ENCODE measurements at regions not wholly inside any gene's neighbourhood (a gene's known extent, or its start where the extent isn't known, plus 50 kb on each side); places are given as distances from the start of the nearest gene placed in this dataset.
A peak's percentile ranks its signal among the peaks of the same experiment; 100 is the strongest.

- DNase-seq (ENCODE audit: low spot score): no peak
Measured at GRCh38 chr18:67646890-67647289, 130.4 kb upstream of the DSEL start.

DNA sequence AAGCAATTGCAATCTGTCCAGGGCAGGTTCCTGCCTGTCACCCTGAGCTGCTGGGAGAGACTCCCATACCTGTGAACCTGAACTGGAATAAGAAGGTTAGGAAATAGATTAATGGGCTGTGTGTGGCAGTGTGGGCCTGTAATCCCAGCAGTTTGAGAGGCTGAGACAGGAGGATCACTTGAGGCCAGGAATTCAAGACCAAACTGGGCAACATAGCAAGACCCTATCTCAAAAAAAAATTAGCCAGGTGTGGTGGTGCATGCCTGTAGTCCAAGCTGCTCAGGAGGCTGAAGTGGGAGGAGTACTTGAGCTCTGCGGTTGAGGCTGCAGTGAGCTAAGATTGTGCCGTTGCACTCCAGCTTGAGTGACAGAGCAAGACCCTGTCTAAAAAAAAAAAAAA is 127.7 kb upstream of the DSEL start:
- no peak for DNase-seq (ENCODE audit: low spot score)

- peak; percentile 17 for DNase-seq (ENCODE audit: low spot score)
Measured at GRCh38 chr18:67639872-67640271, 123.4 kb upstream of the DSEL start.

- no peak for DNase-seq (ENCODE audit: low spot score)
Measured at GRCh38 chr18:67636597-67637385, 120.3 kb upstream of the DSEL start.

DNA sequence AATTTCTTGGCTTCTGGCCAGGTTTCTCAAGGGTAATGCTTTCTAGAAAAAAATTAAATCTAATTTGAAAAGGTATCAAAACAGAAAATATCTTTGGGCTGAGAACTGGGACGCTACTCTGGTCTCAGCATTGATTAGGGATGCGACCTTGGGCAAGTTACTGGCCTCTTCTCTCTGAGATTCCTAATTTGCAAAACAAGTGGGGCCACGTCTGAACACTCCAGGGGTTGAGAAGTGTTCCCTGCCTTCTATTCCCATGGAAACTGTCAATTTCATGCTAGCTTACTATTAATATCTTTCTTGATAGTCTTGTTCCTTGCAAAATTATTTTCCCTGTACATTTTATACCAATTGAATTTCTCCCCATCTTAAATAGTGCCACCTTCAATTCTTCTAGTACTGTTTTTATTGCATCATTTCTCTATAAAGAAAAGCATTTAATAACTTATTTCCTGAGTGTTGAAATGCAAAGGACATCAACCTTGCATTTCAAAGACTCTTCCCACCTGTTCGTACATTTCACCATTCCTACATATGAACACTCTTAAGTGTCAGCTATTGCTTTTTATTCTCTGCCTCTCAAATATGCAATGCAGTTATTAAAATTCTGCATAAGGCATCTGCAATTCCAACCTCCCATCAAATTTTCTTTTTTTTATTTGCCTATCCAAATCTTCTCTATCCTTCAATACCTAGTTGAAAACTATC is 118.3 kb upstream of the DSEL start:
- DNase-seq (ENCODE audit: low spot score): no peak

DNA sequence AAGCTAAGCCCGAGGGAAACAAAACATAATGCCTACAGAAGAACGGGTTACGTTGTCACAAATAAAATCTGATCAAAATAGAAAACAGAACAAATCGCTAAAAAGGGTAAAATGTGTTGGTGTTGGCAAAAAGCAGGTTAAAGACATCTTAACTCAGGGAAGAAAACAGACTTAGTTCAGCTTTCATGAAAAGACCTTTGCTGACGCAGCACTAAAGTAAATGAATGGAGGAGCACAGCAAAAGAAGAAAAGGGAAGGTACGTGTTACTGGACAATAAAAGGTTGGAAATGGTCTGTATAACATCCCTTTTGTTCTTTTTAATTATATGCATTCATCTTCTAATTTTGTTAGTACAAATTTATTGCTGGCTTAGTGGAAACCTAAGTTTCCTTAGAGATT is 117.4 kb upstream of the DSEL start:
- no peak for DNase-seq (ENCODE audit: low spot score)

DNA sequence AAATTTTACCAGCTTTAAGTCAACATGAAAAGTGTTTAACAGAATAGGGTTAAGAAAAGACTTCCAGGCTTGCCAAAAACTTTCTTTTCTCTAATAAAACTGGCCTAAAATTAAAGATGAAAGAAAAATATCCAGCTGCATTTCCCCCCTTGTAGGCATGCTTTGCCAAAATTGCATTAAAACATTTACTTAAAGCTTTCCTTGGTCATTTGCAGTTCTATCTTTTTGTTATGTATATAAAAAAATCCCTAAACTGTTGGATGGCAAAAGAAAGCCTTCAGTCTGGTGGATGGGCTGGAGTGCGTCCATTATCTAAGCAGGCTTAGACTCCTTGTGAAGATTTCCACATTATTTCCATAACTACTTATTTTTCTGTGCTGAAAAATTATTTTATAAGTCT is 105.4 kb upstream of the DSEL start:
- no peak for DNase-seq (ENCODE audit: low spot score)

DNA sequence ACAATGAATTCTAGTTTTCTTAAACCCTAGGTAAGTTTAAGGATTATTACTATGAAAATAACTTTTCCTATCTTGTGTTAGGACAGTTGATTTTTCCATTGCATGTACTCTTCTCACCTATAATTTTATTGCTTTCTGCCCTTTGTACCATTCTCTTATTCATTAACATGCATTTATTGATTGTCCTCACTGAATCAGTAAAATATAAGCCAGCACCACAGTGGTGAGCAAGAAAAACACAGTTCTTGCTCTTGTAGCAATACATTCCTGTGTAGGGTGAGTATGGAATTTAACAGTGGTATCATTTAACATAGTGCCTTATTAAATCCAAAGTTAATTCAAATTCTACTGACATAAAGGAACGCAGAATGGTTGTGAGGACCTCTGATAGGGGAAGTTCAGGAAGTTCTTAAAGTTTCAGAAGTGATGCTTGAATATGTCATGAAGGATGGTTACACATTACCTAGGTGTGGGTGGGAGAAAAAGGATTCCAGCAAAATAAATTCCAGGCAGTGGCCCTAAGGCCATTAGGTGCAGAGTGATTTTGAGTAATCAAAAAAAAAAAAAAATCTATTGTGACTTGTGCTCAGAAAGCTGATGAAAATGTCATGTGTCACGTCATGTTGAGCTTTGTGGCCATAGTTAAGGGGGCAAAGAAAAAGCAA is 104.7 kb upstream of the DSEL start:
- DNase-seq (ENCODE audit: low spot score): no peak

DNA sequence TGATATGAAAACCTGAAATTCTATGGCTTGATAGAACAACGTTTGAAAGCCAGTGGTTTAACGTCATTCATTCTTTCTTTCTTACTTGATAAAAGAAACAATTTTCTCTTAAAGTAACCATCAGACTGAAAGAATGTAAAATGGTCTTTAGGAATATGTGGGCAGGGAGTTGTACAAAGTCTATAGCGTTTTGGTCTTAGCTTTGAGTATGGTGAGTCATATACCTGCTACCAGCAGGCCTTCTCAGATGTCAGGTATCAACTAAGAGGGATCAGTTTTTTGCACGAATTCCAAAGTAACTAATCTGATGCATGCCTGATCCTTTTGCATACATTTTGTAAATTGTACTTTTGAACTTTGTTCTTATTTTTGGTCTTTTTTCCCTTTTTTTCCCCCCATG is 101.5 kb upstream of the DSEL start:
- no peak for DNase-seq (ENCODE audit: low spot score)

GRCh38 chr18:67615876-67616275 is 99.4 kb upstream of the DSEL start:
- no peak for DNase-seq (ENCODE audit: low spot score)

DNA sequence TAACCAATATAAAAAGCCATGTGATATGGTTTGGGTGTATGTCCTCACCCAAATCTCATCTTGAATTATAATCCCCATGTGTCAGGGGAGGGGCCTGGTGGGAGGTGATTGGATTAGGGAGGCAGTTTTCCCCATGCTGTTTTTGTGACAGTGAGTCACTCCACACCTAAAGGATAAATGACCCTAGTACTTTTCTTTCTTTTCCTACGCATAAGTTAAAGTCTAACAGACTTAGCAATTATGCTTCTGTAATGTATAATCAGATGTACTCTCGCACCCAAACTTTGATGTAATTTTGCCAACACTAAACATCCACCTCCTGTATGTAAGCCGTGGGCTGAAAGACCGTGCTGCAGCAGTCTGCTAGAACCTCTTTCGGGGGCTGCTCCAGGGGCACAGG is 97.2 kb upstream of the DSEL start:
- no peak for DNase-seq (ENCODE audit: low spot score)

DNA sequence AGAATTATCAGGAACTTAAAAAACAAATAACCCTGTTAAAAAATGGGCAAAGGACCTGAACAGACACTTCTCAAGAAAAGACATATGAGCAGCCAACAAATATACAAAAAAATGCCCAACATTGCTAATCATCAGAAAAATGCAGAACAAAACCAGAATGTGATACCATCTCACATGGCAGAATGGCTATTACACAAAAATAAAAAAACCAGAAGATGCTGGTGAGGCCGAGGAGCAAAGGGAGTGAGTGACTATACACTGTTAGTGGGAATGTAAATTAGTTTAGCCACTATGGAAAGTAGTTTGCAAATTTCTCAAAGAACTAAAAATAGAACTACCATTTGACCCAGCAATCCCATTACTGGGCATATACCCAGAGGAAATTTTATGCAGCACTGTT is 95.8 kb upstream of the DSEL start:
- no peak for DNase-seq (ENCODE audit: low spot score)

DNA sequence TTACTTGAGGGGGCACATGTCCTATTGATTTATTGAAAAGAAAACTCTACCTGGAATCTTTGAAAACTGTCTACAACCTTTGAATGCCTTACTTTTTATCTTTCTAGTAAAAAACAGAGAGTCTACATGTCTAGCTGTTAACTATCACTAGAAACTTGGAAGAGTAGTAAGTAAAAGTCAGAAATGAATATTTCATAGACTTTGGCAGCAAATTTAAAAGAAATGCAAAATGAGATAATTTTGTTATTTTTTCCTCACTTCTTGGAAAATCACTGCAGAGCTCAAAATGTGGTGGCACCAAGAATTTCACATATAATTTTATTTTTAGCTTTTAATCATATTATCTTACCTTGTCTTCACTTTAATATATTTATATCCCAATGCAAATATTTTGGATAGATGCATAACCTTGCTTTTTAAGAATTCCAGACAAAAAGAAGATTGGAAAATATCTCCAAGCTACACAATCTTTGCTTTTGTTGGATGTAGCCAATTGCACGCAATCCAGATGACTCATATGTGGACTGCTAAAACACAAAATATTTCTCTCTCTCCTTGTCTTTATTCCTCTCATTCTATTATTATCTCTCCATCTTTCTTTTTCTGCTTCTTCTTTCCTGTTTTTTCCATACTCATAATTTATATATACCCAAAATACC is 92.2 kb upstream of the DSEL start:
- no peak for DNase-seq (ENCODE audit: low spot score)

- DNase-seq (ENCODE audit: low spot score): no peak
Measured at GRCh38 chr18:67608191-67608590, 91.7 kb upstream of the DSEL start.

DNA sequence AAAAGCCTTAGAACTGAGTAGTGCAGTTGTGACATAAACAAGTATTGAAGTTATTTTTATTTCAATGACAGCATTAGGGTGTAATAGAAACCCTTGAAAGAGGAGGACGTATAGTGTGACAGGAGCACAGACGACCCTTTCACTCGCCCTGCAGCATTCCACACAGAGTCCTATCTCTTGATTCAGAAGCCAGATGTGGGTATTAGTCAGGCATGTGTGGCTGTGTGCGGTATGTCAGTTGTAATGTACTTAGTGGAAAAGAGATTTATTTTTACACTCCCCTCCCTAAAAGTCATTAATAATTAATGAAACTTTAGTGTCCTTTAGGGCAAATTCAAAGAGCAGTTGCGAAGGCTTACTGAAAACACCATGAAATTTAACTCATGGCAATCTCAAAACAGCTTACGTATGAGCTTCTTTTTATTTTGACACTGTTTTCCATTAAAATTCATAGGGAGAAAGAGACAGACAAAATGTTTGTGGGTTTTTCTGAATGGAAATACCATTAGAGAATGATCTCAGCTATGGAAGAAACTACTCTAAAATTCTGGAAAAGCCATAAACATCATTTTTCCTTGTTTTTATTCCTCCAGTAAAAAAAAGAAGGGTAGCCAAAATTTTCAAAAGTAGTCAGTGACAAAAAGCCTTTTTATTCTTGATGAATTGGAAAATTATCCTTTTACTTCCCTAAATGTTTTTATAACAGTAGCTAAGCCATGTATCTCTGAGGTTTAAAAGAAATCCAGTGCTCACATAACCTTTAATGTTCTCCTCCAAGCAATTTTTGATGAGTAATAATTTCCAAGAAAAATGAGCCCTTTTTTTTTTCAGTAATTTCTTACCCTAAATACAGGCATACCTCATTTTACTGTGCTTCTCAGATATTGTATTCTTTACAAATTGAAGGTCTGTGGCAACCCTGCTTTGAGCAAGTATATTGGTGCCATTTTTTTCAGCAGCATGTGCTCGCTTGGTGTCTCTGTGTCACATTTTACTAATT is 84.0 kb upstream of the DSEL start:
- no peak for DNase-seq (ENCODE audit: low spot score)

GRCh38 chr18:67599277-67599676 is 82.8 kb upstream of the DSEL start:
- no peak for DNase-seq (ENCODE audit: low spot score)

DNA sequence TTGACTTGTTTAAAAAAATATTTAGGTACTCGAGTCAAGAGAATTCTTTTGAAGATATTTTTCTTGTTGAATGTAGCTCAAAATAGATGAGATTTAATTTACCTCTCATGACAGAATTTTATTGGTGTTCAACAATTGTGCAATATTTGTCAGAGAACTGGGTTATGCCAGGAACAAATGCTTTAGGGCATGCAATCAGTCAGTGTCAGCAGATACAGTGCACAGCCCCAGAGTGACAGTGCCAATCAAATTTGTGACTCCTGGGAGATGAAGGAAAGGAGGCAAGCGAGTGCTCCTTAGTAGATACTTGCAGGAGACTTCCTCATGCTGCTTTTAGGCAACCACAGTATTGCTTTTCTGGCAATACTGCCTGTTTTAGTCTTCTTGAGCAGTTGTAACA is 81.2 kb upstream of the DSEL start:
- no peak for DNase-seq (ENCODE audit: low spot score)

DNA sequence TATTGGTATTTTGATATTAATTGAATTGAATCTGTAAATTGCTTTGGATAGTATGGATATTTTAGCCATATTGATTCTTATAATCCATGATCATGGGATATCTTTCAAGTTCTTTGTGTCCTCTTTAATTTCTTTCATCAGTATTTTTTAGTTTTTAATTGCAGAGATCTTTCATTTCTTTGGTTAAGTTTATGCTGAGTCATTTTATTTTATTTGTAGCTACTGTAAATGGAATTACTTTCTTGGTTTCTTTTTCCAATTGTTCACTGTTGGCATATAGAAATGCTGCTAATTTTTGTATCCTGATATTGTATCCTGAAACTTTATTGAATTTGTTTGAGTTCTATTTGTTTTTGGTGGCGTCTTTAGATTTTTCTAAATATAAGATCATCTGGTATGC is 79.5 kb upstream of the DSEL start:
- no peak for DNase-seq (ENCODE audit: low spot score)

DNA sequence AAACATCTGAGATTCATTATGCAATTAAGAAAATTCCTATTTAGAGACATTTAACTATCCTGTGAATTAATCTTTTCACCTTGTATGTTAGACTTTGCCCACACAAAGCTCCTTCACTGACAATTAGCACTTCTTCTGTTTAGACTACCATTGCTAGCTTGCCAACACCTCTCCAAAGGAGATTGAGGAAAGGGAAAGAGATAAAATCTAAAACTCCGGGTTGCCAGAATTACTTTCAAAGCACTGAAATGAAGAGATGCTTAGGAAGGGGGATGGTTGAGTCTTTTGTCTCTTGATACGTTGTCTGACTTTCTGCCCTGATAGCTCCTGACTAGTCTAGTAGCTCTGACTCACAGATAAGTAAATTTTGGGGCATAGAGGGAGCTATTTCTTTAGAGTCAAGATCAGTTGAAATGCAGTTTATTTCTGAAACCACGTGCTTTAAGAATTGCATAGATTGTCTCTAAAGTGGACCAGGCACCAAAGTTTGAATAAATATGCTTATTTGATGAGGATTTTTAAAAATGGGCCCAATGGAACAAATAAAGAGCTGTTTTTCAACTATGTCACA is 74.1 kb upstream of the DSEL start:
- DNase-seq (ENCODE audit: low spot score): no peak

DNA sequence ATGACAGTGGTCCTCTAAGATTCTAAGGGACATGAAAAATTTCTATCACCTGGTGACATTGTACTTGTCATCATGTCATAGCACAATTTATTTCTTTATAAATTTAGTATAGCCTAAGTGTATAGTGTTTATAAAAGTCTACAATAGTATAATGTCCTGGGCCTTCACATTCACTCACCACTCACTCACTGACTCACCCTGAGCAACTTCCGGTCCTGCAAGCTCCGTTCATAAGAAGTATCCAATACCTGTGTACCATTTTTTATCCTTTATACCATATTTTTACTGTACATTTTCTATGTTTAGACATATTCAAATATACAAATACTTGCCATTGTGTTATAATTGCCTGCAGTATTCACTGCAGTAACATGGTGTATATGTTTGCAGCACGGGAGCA is 72.8 kb upstream of the DSEL start:
- DNase-seq (ENCODE audit: low spot score): no peak

GRCh38 chr18:67586101-67586500 is 69.6 kb upstream of the DSEL start:
- no peak for DNase-seq (ENCODE audit: low spot score)
